HL-60 (cell line): ENCODE measurements at regions not wholly inside any gene's neighbourhood (a gene's known extent, or its start where the extent isn't known, plus 50 kb on each side); places are given as distances from the start of the nearest gene placed in this dataset.

Source experiments
- DNase-seq, 2 experiments: peaks; one replicate each; pipeline ENCODE4 v3.0.0-alpha.2; 2010 to 2020; ENCODE audit warnings: low read depth in 1 of 2, low spot score in 1 of 2
- H3K27ac ChIP-seq: fragments of 250-450 bp; sonication (Bioruptor Pico); replicated peaks from 2 replicates; pipeline ENCODE4 v1.5.1; 2020; ENCODE audit warnings: mild to moderate bottlenecking, moderate library complexity
- H3K27me3 ChIP-seq: fragments of 250-450 bp; sonication (Bioruptor Pico); 2 replicates; pipeline ENCODE4 v1.5.1; 2021; ENCODE audit warnings: mild to moderate bottlenecking, moderate library complexity; ENCODE audit not compliant: insufficient read depth, poor library complexity, severe bottlenecking
- H3K4me3 ChIP-seq: replicated peaks from 2 replicates; pipeline ENCODE4 v1.5.1; 2011; ENCODE audit warnings: mild to moderate bottlenecking, control low read depth, low read length; ENCODE audit not compliant: insufficient read depth
- CTCF ChIP-seq: IDR thresholded peaks from one replicate; pipeline ENCODE4 v1.5.1; 2011; ENCODE audit warnings: low read length, control low read depth, inconsistent platforms; ENCODE audit not compliant: insufficient read depth
- GABPA ChIP-seq: IDR thresholded peaks from 2 replicates; pipeline ENCODE4 v1.6.1; 2012; ENCODE audit warnings: low read depth
- POLR2AphosphoS5 ChIP-seq: IDR thresholded peaks from 2 replicates; pipeline ENCODE4 v1.6.1; 2012; ENCODE audit warnings: low read depth
- REST ChIP-seq: IDR thresholded peaks from 2 replicates; pipeline ENCODE4 v1.6.1; 2012; ENCODE audit warnings: low read depth; ENCODE audit not compliant: insufficient replicate concordance
- SPI1 ChIP-seq: IDR thresholded peaks from 2 replicates; pipeline ENCODE4 v1.6.1; 2012; ENCODE audit warnings: low read depth, mild to moderate bottlenecking, borderline replicate concordance

GRCh38 chr3:159229116-159229680 is 427.3 kb downstream of the MFSD1 start:
- no peak for TF ChIP-seq GABPA
- no peak for TF ChIP-seq CTCF
- TF ChIP-seq POLR2AphosphoS5 = no peak
- TF ChIP-seq REST = no peak
- no peak for TF ChIP-seq SPI1
- DNase-seq = no peak
- Histone ChIP-seq H3K4me3 (no peak overlapping the region), H3K27me3 (no peaks in the 10 kb centered on the region), H3K27ac (no peak overlapping the region)

DNA sequence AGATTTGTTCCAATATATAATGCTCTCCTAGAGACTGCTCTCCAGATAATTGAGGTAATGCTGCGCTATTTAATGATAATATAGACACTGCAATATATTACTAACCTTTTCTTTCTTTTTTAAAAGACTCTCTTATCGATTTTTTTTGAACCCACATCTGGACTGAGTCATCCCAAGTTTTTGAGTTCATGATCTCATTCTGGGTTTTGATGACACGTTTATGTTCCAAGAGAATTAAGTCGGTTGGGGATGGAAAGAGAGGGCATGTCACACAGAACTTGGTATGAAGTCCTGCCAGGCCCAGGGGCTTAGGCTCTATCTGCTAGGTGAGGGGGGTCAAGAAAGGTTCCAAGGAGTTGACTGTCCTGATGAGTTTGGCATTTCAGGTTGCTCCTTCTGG is 431.1 kb downstream of the MFSD1 start:
- Histone ChIP-seq H3K27ac (no peak overlapping the region), H3K27me3 (peaks cover 5% of the 10 kb centered on the region), H3K4me3 (no peak overlapping the region)
- DNase-seq = no peak
- TF ChIP-seq SPI1 = no peak
- no peak for TF ChIP-seq CTCF
- no peak for TF ChIP-seq REST
- no peak for TF ChIP-seq GABPA

GRCh38 chr3:159233734-159234133 is 431.9 kb downstream of the MFSD1 start:
- no peak overlapping the region for H3K27ac ChIP-seq
- DNase-seq = no peak
- peaks cover 5% of the 10 kb centered on the region for H3K27me3 ChIP-seq
- H3K4me3 ChIP-seq = no peak overlapping the region
- TF ChIP-seq GABPA (no peak), CTCF (no peak), REST (no peak), POLR2AphosphoS5 (no peak), SPI1 (no peak)
